ENCODE measurements at regions not wholly inside any gene's neighbourhood (a gene's known extent, or its start where the extent isn't known, plus 50 kb on each side); places are given as distances from the start of the nearest gene placed in this dataset.

- Histone ChIP-seq H3K4me3 (ENCODE audit: low read depth, low read length, poor library complexity, severe bottlenecking) (no peak overlapping the region), H3K36me3 (ENCODE audit: insufficient read depth, low read length, poor library complexity, severe bottlenecking) (no peaks in the 10 kb centered on the region), H3K27me3 (replicated peaks; ENCODE audit: insufficient read depth, low read depth, low read length, poor library complexity) (peaks cover 14% of the 10 kb centered on the region), H3K4me1 (ENCODE audit: insufficient read depth, low read length, poor library complexity, severe bottlenecking) (peaks cover 7% of the 10 kb centered on the region), H3K9me3 (ENCODE audit: low read depth, low read length, poor library complexity, severe bottlenecking) (no peaks in the 10 kb centered on the region), H3K27ac (ENCODE audit: low read depth, low read length, poor library complexity, severe bottlenecking) (no peak overlapping the region)
- no peak for TF ChIP-seq CTCF (conservative IDR thresholded peaks at IDR 0.05; ENCODE audit: low read depth, low read length)
- no peak for TF ChIP-seq EZH2 (IDR thresholded peaks at IDR 0.05; ENCODE audit: borderline replicate concordance, low read depth, low read length, poor library complexity, severe bottlenecking)
- DNase-seq (ENCODE audit: low spot score), result no peak
- BruUV-seq (replicated peaks), result no TSS peak
- intact Hi-C loops (cut with micrococcal nuclease; ENCODE audit: unreplicated experiment), result no loop called here
- ChIA-PET POLR2A (ENCODE audit: low non-redundant PET) (no interaction called here), CTCF (interaction anchor here (0.6 kb wide), 1 partner anchor 81 kb away, joined by 5 read pairs; no protein-coding TSS in a partner anchor)
Observed at GRCh38 chr20:48403167-48403761, 424.5 kb downstream of the PREX1 start.

- Histone ChIP-seq H3K4me3 (ENCODE audit: low read depth, low read length, poor library complexity, severe bottlenecking) (no peak overlapping the region), H3K4me1 (ENCODE audit: insufficient read depth, low read length, poor library complexity, severe bottlenecking) (peaks cover 26% of the 10 kb centered on the region), H3K27ac (ENCODE audit: low read depth, low read length, poor library complexity, severe bottlenecking) (no peak overlapping the region), H3K27me3 (replicated peaks; ENCODE audit: insufficient read depth, low read depth, low read length, poor library complexity) (peaks cover 14% of the 10 kb centered on the region), H3K9me3 (ENCODE audit: low read depth, low read length, poor library complexity, severe bottlenecking) (no peaks in the 10 kb centered on the region), H3K36me3 (ENCODE audit: insufficient read depth, low read length, poor library complexity, severe bottlenecking) (no peaks in the 10 kb centered on the region)
- ChIA-PET POLR2A (ENCODE audit: low non-redundant PET) (no interaction called here), CTCF (no interaction called here)
- no TSS peak for BruUV-seq (replicated peaks)
- DNase-seq (ENCODE audit: low spot score), result no peak
- intact Hi-C loops (cut with micrococcal nuclease; ENCODE audit: unreplicated experiment), result no loop called here
- TF ChIP-seq CTCF (conservative IDR thresholded peaks at IDR 0.05; ENCODE audit: low read depth, low read length), result no peak
- no peak for TF ChIP-seq EZH2 (IDR thresholded peaks at IDR 0.05; ENCODE audit: borderline replicate concordance, low read depth, low read length, poor library complexity, severe bottlenecking)
Observed at GRCh38 chr20:48401359-48401758, 426.4 kb downstream of the PREX1 start.

- Histone ChIP-seq H3K27ac (ENCODE audit: low read depth, low read length, poor library complexity, severe bottlenecking) (no peak overlapping the region), H3K4me1 (ENCODE audit: insufficient read depth, low read length, poor library complexity, severe bottlenecking) (peaks cover 34% of the 10 kb centered on the region), H3K4me3 (ENCODE audit: low read depth, low read length, poor library complexity, severe bottlenecking) (no peak overlapping the region), H3K9me3 (ENCODE audit: low read depth, low read length, poor library complexity, severe bottlenecking) (no peaks in the 10 kb centered on the region), H3K36me3 (ENCODE audit: insufficient read depth, low read length, poor library complexity, severe bottlenecking) (no peaks in the 10 kb centered on the region), H3K27me3 (replicated peaks; ENCODE audit: insufficient read depth, low read depth, low read length, poor library complexity) (peaks cover 14% of the 10 kb centered on the region)
- intact Hi-C loops (cut with micrococcal nuclease; ENCODE audit: unreplicated experiment), result no loop called here
- no peak for TF ChIP-seq EZH2 (IDR thresholded peaks at IDR 0.05; ENCODE audit: borderline replicate concordance, low read depth, low read length, poor library complexity, severe bottlenecking)
- TF ChIP-seq CTCF (conservative IDR thresholded peaks at IDR 0.05; ENCODE audit: low read depth, low read length), result no peak
- BruUV-seq (replicated peaks), result no TSS peak
- POLR2A ChIA-PET (ENCODE audit: low non-redundant PET), result no interaction called here
- DNase-seq (ENCODE audit: low spot score), result no peak
- CTCF ChIA-PET, result no interaction called here
Observed at GRCh38 chr20:48400009-48400408, 427.8 kb downstream of the PREX1 start.

Data from A673 (cell line).